ENCODE measurements at regions not wholly inside any gene's neighbourhood (a gene's known extent, or its start where the extent isn't known, plus 50 kb on each side); places are given as distances from the start of the nearest gene placed in this dataset.

DNA sequence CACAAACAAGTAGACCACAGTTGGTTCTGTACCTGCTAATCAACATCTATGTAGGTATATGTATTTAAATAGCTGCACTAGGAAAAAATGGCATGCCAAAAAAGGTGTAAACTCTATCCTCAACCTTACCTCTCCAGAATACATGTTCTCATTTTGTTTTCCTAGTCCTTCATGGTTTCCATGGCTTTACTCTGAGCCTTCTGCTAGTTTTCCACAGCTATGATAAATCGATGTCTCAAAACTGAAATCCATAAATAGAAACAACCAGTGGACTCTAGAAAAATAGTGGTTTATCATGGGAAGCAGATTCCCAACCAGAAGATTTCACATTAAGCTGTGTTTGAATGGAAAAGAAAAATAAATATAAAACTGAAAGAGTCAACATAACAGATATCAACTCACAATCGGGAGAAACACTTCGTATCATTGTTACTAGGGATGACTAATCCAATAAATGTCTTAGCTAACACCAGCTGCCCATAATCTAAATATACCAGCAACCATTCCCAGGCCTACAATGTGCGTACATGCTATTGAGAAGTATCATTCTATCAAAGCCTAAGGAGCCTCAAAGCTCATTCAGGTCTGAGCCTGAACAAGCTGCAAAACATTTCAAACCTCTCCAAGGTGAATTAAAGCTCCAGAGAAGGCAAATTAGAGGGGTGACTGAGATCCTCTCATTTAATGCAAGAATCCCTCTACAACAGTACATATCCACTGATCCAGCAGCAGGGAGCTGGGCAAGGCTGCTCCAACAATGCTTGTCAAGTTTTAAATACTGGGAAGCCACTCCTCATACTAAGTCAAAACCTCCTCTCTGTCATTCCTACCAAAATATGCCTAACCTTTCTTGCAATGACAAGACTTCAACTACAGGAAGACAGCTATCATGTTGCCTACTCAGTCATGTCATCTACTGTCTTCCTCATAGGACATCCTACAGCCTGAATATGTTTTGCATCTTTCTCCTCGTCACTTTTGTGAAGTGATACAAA, 90.2 kb downstream of the KCTD12 start:
- DNase-seq = no peak

DNA sequence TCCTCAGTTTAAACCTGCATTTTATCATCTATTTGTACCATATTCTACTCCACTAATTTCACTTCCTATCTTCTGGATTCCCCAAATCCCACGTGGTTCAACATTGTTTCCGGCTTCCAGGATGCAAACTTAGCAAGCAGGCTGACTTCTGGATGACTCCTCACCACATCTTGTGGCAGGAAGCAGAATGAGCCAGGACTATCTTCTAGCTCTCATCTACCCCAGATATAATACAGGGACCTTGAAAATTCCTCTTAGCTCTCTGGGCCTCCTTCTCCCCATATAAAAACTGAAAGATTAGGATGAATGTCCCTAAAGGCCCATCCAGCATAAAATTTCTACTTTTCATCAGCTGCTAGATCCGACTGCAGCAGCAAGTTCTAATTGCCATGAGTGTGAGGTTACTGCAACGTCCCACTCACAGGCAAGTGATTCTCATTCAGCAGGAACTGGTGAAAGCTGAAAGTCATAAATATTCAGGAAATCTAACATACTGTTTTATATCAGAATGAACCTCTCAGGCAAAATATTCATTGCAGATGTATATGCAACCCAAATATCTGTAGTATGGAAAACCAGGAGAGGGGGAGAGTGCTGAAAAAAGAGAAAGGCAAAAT, 93.4 kb downstream of the KCTD12 start:
- DNase-seq = no peak

DNA sequence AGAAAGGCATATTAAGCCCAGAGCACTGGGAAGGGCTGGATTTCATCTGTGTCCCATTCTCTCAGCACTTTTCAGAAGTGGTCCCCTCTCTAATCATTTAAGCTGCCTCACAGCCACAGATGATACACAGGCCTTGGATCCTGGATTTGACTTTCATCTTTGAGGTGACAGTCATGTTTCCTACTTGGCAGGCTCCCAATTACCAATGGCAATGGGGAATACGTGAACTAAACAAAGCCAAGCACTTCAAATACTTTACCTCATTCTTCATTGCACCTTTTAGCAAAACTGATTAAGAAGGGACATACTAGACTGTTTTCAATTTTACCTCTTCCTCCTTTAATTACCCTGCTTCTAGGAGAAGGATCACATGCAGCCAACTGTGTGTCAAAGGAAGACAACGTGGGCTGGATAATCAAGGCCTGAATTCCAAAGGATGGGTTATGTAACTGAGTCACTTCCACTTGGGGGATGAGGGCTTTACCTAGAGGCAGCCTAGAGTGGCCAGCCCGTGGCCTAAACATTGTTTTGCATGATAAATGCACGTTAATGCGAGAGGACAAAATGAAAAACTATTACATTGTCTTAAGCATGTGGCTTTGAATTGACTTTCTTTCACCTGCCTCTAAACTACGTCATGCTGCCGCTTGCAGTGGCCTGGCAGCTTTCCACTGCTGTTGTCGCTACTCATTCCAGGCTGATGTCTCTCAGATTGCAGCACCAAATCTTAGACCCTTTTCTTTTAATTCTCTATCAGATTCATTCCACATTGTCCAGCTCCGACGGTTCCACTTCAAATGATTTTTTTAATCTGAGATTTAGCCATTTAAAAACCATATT, 95.0 kb downstream of the KCTD12 start:
- no peak for DNase-seq

DNA sequence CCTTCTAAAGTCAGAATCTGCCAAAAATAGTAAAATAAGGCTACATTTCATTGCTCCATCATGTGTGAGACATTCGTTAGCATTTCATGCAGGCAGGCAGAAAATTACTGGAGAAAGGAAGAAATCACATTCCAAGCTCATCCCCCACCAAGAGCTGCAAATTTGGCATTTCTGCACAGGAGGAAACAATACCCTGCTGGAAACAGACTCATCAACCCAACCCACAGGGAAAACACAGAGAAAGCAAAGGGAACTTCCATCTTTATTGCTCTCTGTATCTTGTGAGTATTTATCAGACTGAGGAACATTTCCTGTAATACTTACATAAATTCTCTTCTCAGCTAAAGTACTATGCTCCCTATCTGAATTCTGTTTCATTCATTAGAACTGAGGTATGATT, 95.7 kb downstream of the KCTD12 start:
- DNase-seq = no peak

DNA sequence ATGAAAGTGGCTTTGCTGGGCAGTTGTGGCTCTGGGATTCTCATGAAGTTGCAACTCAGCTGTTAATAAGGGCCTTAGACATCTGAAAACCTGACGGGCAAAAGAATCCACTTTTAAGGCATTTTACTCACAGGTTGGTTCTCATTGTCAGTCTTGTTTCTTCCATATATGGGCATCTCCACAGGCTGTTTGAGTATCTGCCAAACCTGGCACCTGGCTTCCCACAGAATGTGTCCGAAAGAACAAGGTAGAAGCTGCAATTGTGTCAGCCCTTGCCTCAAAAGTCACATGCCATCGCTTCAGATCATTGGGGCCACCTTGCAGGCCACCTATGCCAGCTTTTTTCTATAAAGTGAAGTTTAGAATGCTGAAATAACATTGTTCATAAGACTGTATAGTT, 102.4 kb downstream of the KCTD12 start:
- DNase-seq = no peak

DNA sequence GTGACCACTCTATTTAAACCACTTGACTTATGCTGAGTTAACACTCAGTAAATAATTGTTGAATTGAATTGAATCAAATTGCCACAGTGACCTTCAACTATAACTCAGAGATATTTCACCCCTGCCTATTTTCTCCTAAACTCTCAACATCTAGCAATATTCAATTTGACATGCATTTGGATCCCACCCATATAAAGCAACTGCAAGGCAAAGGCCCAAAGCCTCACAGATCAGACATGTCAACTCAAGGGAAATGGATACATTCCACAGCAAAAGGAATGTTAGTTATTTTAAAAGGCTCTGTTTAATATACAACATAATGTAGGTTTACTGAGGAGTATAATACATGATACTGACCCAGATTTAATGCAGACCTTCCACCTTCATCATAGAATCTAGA, 107.4 kb downstream of the KCTD12 start:
- no peak for DNase-seq

DNA sequence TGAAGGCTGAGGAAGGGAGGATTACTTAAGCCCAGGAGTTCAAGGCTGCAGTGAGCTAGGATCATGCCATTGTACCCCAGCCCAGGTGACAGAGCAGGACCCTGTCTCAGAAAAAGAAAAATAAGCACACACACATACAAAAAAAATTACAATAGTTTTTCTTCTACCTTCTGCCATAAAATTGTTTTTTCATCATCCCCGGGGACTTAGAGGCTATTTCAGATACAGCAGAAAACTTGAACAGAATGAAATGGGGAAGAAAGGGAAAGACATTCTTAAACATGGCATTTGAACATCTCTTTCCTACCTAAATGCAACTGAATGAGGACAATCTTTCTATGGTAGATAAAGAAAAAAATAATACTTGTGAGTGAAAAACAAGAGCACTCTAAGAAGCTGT, 109.1 kb downstream of the KCTD12 start:
- no peak for DNase-seq

DNA sequence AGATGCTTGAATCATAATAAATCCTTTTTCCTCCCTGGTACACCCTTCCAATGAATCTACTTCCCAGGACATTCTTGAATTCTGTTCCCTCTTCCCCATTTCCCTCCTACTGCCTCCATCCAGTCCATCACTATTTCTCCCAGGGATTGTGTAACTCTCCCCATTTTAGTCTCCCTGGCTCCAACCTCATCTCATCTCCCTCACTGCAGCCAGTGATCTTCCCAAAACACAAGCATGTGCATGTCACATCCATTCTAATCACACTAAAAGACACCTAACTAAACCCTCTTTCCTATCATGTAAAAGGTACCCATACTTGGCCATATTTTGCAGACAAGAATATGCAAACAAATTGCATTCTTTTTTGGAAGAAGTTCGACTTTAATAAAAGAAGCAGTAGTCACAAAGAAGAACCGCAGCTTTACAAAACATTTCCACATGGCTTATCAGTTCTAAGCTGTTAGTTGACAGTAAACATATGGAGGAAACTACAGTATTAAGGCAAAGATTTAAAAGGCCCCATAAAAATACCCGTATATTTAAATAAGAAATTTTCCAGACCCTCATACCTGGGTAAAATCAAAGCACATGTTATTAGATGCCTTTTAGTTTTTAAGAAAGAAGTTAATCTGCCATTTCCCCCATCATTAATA, 111.0 kb downstream of the KCTD12 start:
- no peak for DNase-seq

DNA sequence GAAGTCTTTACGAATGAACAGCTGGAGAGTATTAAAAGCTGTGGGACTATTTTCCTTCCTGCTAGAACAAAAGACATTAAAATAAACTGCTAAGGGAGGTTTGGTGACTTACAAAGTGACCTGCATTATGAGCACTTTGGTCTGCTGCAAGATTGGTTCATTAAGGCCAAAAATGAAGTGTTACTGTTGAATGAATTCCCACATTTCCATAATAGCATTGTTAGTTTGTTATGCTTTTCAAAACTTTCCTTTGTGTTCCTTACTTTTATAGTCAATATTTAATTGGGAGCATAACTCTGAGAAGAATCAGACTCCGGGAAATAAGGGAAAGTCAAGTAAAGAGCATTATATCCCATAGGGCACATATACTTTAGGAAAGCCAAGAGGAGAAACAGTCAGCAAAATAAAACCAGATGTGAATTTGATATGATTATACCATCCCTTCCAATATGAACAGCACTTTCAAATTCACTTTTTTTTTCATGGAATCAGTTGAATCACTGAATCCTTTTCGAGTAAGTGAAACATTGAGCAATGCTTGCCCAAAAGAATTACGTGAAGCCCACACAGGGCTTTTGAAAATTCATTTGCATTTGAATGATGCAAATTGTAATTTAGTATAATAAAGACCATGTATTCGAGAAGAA, 112.6 kb downstream of the KCTD12 start:
- no peak for DNase-seq

DNA sequence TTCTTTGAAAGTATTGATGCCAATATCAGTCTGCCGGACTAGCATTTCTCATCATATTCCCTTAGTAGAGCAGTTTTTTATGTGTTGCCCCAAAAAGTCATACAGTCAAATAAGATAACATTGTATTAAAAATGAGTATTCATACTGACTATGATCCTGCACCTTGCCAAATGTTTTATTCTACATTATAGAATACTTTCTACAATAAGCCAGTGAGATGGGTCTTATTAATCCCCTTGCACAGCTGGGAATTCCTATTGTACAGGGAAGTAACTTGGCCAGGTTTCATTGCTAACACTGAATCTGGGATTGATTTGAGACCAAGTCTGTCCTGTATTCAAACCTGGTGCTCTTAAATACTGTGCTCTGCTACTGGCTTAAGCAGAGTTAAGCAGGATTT, 114.0 kb downstream of the KCTD12 start:
- DNase-seq = no peak

DNA sequence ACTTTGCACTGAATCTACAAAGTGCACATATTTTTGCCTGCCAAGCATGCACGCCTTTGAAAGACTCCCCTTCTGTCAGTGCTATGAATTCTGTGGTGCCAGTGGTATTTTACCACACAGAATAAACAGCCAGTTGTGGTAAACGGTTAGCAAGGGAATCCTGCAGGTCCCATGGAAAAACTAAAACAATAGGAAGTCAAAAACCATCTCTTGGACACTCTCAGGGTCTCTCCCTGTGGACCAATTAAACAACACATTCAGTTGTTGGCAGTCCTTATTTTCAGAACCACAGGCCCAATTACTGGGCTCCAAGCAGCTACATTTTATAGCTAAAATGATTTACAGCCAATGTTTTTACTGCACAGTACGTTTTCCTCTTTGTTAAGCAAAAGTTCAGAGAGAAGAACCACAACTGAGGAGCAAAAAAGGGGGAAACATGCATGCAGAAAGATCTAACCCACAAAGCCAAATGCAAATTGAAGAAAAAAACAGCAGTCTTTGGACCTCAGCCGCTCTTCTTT, 116.9 kb downstream of the KCTD12 start:
- no peak for DNase-seq

DNA sequence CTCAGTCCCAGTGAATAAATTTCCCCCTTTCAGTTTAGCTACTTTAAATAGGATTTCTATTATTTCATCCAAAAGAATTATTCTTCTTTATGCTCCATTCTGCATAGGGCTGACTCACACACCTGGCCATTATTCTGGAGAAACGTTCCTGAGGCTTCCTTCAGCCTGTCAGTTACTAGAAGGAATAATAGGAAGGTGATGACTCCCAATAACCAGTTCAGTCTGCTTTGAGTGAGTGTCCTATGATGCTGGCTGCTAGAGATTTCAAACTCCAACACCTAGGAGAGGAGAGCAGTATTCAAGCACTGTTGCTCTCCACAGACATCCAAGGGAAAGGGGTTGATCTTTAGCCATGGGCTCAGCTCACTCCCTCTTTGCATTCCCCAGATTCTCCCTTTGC, 117.8 kb downstream of the KCTD12 start:
- no peak for DNase-seq

DNA sequence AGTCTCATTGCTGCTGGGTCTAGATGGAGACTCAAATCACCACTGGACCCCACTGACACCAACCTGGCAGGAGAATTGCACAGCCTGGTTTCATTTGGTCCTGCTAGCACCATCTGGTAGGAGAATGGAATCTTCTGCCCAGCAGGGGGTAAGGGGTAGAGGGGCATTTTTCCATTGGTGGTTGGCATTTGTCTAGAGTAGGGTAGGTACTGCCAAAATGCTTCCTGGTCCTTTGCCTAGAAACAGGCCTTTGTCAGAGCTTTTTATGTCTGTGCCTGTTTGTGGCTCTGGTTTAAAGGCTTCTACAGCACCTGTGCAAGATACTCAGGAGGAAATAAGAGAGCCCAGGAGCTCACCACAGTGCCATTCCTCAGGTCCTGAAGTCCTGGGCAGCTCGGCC, 121.3 kb downstream of the KCTD12 start:
- no peak for DNase-seq

DNA sequence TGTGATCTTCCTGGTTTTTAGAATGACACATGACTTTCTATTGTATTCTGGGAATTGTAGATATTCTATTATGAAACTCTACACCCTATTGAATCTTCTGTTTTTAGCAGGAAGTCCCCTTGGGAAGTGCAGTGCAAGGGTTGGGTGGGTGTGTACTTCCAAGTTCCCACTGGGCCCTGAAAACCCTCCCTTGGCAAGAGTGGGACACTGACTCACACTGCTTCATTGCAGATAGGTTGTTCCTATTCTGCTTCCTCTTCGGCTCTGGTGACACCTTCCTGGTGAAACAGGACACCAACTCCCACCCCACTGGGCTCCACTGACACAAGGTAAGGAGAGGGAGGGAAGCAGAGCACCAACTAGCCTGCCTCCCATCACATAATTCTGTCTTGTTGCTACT, 121.8 kb downstream of the KCTD12 start:
- no peak for DNase-seq

DNA sequence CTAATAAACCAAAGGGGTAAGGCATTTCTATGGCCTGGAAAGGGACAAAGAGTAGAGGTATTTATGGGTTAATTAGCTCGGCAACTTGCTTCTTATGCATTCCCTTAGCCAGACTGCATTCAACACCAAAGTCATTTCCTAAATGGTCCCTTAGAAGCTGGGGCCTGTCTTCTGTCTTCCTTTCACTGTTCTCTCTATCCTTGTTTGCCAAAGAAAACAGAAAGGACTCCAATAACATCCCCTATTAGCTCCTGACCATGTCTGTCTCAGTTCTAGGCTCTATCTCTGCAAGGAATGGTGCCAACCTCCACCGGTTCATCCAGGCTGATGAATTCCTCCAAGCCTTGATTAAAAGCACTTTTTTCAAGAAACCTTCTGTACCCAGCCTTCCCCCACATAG, 123.5 kb downstream of the KCTD12 start:
- no peak for DNase-seq

DNA sequence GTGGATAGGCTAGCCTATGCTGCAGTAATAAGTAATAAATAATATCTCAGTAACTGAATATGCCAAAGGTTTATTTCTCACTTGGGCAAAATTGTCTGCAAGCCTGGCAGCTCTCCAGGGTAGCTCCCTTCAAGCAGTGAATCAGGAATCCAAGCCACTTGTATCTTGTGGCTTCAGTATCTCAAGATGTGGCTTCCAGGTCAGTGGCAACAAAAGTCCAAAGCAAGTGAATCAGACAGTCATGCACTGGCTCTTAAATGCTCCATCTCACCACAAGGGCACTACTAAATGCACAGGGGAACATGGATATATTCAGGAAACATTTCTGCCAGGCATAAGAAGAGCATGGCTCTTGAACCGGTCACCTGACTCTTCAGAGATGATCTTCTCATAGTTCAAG, 126.3 kb downstream of the KCTD12 start:
- no peak for DNase-seq

DNA sequence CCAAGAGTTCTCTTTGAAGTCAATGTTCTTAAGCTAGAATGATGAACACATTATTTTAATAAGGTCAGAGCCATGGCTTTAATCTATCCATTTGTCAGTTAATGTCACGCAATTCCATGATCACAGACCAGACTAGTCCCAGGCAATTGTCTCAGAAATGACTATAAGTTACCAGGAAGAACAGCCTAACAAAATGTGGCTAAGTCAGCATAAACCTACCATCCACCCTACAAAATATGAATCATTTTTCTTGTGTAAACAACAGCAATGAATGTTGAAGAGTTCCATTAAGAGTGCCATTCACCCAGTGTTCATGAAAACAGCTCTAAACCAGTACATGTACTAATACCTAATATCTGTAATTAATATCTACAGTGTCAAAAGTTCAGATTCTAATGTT, 127.5 kb downstream of the KCTD12 start:
- no peak for DNase-seq

DNA sequence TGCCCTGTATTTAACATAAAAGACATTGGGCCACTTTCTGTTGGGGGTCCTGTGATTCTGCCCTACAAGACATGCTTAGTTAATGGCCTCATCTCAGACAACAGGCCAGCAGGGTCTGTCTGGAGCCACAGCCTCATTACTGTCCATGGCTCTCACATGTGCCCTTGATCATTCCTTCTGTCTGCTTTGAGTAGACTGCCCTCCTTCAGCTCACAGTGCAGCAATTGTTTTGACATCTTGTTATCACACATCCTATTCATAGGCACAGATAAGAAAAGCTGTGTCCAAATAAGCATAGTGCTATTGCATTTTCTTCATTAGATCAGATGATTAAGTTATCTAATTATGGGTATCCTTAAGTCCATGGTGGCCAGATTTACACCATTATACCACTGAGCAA, 127.9 kb downstream of the KCTD12 start:
- DNase-seq = no peak

DNA sequence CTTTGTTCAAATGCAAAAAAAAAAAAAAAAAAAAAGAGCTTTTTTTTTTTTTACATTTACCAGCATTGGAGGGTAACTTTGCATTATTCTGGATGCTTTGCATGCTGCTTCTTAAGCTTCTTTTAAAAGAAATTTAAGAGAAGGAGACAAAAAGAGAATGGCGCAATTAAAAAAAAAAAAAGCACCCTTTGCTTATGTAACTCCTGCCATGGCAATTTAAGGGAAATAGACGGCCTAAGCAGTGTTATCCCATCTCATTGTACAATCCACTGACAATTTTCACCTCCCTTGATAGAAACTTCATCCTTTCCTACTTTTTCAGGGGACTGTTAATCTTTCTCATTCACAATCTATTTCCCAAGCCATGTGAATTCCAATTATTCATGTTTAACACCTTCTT, 129.8 kb downstream of the KCTD12 start:
- no peak for DNase-seq

DNA sequence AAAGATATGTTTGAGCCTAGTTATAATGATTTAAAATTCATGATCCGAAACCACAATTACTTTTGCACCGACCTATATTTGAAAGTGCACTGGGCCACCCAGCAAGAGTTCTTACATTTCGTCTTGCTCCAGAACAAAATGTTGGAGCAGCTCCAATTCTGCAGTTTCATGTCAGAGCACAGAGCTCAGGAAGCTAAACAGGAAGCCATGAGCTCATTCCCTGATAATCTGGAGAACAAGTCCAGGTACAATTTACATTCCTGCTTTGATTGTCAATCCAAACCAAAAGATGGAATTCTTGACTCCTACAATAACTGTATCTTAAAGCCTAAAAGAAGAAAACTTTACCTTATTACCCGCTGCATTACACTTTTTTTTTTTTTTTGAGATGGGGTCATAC, 131.8 kb downstream of the KCTD12 start:
- no peak for DNase-seq

DNA sequence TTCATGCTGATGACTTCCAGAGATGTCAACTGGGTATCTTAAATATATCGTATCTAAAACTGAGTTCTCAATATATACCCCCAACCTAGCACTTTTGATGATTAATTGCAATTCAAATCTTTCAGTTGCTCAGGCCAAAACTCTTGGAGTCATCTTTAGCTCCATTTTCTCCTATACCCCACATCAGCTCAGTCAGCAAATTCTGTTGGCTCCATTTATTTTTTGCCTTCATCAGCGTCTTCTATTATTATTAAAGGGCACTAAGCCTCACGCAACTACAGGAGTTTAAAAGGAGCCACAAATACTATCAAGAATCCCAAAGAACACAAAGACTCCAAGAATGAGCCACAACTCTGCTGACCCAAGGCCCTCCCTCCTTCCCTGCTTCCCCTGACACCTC, 134.9 kb downstream of the KCTD12 start:
- DNase-seq = no peak

DNA sequence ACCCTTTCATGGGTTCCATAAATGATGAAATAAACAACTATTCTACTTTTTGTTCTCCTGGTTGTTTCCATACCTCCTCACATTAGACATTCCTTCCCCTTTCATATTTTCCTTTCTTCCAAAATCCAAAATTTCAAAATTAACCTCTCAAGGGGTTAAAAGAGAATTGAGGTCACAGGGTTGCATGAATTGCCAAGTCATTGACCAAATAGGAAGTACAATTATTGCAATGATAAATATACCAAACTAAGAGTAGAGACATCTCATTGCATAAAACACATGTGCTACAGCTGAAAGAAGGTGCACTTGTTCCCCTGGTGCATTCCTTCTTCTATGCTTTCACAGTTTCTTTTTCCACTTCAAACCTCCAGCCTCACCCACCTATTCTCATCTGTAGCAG, 136.1 kb downstream of the KCTD12 start:
- DNase-seq = no peak
